ENCODE measurements at regions not wholly inside any gene's neighbourhood (a gene's known extent, or its start where the extent isn't known, plus 50 kb on each side); places are given as distances from the start of the nearest gene placed in this dataset.
"Not testable (repeated sequence)": the region's sequence is repeated elsewhere in the genome, so short reads cannot be mapped to it uniquely, and the experiment has no call there.

- DNase-seq: no peak
Measured at GRCh38 chr5:97967292-97967691, 784.2 kb upstream of the RIOK2 start.

DNA sequence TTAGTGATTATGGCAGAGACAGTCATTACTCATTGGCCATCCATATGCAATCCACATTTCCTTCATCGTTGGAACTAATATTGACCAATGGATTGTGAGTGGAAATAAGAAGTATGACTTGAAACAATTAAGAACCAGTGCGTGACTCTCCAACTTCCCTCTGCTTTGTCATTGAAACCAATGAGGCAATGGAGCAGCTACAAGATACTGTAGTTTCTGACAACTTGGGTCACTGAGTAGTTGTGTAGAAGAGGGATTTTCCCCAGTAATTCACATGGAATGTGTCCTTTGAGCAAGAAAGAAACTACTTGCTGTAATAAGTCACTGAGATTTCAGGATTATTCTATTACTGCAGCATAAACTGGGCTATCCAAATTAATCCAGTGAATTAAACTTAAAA, 785.3 kb upstream of the RIOK2 start:
- DNase-seq: no peak

- no peak for DNase-seq
Measured at GRCh38 chr5:97979740-97980139, 793.7 kb upstream of the RGMB start.

- no peak for DNase-seq
Measured at GRCh38 chr5:97980291-97980690, 793.2 kb upstream of the RGMB start.

- DNase-seq: no peak
Measured at GRCh38 chr5:97986069-97986468, 787.4 kb upstream of the RGMB start.

- no peak for DNase-seq
Measured at GRCh38 chr5:97991236-97991635, 782.2 kb upstream of the RGMB start.

- DNase-seq: no peak
Measured at GRCh38 chr5:97998941-97999340, 774.5 kb upstream of the RGMB start.

DNA sequence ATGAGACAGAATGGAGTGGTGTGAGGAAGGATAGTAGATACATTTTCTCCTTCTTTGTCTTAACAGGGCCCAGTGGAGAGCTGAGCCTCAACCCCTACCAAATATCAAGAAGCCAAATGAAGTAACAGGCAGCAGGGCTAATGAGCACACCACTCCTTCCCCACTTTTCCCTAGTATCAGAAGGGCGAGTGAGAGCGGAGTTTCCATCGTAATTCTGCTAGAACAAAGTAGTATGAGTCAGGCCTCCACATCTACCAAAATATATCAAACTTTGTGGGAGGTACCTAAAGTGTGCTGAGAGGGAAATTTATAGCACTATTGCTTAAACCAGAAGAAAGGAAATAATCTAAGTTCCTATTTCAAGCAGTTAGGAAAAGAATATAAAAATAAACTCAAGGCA, 769.0 kb upstream of the RGMB start:
- DNase-seq: no peak

DNA sequence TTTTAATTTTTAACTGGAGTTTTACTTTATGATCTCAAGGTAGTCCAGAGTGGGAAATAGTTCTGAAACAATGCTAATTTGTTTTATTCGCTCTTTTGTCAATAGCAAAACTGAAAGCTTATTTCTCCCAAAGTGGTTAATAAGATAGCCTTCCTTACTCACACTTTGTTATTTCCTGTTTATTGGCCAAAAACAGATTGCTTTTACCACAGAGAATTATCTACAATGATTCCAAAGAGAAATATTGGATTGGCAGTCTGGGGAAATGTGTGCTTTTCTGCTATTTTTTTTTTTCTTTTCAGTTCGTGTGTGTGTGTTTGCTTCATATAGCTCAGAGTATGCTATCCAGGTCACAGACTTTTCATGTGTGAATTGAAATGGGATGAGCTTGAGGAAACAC, 756.7 kb upstream of the RGMB start:
- no peak for DNase-seq

- DNase-seq: not testable (repeated sequence)
Measured at GRCh38 chr5:98030273-98030672, 743.2 kb upstream of the RGMB start.

DNA sequence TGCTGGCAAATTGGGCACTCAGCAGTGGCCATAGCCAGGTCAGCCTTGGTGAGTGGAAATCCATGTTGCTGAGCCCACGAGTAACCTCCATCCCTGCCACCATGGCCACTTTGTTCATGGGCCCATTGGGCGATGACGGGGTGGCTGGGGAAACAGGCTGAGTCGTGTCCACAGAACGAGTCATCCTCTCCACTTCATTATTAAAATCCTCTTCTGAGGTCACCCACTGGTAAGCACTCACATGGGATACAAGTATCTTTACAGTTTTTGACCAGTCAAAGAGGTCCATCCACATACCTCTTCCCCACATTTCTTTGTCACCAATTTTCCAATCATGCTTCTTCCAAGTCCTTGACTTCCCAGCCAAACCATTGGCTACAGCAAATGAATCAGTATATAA, 742.4 kb upstream of the RGMB start:
- not testable (repeated sequence) for DNase-seq

GRCh38 chr5:98031496-98031895, 742.0 kb upstream of the RGMB start:
- no peak for DNase-seq

- no peak for DNase-seq
Measured at GRCh38 chr5:98031926-98032325, 741.5 kb upstream of the RGMB start.

DNA sequence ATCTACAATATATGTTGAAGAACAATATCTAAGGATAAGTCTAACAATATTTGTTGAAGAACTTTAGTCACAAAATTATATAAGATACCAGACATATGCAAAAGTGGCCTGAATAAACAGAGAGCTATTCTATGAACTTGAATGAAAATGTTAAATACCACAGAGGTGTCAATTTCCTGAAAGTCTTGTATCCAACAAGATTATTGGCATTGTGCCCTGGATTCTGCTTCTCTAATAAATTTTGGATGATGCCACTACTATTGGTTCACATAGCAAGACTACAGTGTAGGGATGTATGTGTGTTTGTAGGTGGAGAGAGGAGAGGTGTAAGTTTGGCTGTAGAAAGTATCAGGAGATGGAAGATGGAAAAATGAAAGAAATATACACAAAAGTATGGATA, 731.8 kb upstream of the RGMB start:
- DNase-seq: no peak

DNA sequence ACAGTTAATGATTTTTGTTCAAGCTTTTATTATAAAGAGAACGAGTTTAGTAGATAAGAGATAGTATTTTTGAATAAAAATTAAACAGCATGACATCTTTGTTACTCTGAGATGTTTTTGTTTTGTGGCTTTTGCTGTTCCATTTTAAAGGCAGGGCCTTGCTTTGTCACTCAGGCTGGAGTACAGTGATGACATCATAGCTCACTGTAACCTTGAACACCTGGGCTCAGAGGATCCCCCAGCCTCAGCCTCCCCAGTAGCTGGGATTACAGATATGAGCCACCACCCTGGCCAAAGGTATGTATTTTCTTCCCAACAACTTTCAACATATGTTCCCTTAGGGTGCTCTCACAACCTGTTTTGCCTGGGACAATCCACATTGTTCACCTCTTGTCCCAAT, 730.9 kb upstream of the RGMB start:
- no peak for DNase-seq

GRCh38 chr5:98042961-98043360, 730.5 kb upstream of the RGMB start:
- no peak for DNase-seq

- no peak for DNase-seq
Measured at GRCh38 chr5:98050583-98050982, 722.9 kb upstream of the RGMB start.

DNA sequence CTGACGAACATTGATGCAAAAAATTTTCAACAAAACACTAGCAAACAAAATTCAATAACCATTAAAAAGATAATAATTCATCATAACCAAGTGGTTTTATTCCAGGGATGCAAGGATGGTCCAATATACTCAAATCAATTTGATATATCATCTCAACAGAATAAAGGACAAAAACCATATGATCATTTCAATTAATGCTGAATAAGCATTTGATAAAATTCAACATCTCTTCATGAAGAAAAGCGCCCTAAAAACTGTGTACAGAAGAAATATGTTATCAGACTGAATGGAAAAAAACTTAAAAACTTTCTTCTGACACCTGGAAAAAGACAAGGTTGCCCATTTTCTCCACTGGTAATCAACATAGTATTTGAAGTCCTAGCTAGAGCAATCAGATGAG, 720.3 kb upstream of the RGMB start:
- no peak for DNase-seq

- no peak for DNase-seq
Measured at GRCh38 chr5:98060148-98060547, 713.3 kb upstream of the RGMB start.

GRCh38 chr5:98064118-98064685, 709.3 kb upstream of the RGMB start:
- no peak for DNase-seq

DNA sequence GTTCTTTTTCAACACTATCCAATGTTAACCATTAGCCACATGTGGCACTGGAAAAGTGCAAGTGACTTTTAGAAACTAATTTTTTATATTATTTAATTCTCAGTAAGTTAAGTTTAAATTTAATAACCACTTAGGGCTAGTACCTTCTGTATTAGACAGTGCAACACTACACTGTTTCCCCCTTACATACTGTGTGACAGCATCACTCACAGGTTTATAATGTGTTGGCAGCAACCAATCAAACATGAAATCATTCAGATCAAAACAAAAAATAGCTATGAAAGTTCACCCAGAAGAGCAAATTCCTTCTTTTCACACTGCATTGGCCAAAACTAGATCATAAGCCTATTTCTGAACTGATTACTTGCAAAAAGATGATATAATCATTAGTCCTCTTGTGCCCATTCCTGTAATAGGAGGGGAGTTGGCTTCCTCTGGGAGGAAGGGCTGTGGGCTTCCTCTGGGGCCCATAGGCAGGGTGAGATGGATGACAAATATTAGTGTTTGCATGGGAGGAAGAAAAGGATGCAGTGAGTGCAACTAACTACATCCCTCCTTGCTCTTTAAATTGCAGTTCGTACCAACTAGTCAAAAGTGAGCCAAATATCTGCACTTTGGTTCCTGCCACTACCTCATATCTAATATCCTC, 708.1 kb upstream of the RGMB start:
- DNase-seq: no peak

DNA sequence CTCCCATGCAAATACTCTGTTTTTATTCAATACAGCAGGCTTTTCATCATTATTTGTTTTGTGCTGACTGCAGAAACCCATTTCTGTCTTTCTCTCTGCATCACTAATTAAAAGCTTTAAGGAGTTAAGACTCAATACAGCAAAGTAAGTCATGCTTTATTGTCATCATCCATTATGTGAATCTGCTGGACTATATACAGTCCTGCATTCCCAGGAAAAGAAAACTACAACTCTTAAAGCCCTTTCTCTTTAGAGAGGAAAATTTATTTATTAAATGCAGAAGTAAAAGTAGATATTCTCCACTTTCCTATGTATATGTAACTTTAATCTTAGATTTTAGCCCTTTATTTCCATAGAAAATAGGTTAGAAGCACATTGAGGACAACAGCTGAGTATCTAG, 706.6 kb upstream of the RGMB start:
- DNase-seq: no peak

DNA sequence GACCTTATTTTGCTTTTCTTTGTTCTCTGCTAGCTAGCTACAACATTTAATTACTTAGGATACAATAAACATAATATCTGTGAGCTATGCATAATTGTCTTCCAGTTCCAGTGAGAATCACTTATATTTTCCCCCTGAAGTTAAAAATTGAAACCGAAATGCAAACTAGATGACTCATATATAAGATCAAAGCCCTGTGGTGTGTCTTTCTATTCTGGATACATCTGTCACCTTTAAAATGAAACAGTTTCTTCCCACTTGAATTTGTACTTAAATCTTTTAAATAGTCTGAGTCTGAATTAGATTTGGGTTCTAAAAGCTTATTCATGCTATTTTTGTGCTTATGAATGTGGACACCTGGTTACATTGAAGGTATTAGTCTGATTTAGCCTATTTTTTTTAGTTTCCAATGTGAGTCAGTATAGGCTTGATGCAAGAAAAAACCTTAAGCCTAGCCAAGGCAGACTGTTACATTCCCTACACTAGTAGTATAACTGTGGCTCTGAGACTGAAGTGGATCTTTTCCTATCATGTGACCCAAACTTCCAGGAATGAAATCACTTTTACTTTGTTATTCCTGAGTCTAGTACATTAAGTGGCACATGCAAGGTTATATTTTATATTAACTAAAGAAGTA, 703.5 kb upstream of the RGMB start:
- no peak for DNase-seq

DNA sequence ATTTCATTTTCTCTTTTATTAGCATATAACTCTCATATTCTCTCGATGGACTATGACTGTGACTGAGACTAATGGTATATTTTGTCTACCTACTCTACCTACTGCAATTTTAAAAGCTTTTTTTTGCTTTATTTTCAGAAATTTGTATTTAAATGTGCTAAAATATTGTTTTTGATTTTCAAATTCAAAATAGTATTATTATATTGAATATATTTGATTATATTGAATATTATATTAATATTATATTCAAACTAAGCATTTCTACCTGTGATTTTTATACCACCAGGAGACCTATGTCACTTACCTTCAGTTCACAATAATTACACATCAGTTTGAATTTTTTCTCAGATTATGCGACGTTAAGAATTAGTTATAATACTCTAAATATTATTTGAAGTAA, 700.5 kb upstream of the RGMB start:
- DNase-seq: no peak

- DNase-seq: no peak
Measured at GRCh38 chr5:98076501-98076900, 697.0 kb upstream of the RGMB start.
